ENCODE measurements at regions not wholly inside any gene's neighbourhood (a gene's known extent, or its start where the extent isn't known, plus 50 kb on each side); places are given as distances from the start of the nearest gene placed in this dataset.

- no peak for TF ChIP-seq POLR2A (IDR thresholded peaks at IDR 0.05)
- no peak for TF ChIP-seq CTCF (IDR thresholded peaks at IDR 0.05)
Measured at GRCh38 chr11:134862105-134862502, 450.1 kb upstream of the B3GAT1 start.

All from sigmoid colon (tissue), 3 donors.